Colonic mucosa (tissue), 4 donors: ENCODE measurements at regions not wholly inside any gene's neighbourhood (a gene's known extent, or its start where the extent isn't known, plus 50 kb on each side); places are given as distances from the start of the nearest gene placed in this dataset.

Experiments used
- DNase-seq: peaks from one replicate; pipeline ENCODE4 v3.0.0-alpha.2; 2020
- H3K27ac ChIP-seq: fragments of 200-600 bp; one replicate; pipeline ENCODE4 v1.8.0; 2021
- H3K27me3 ChIP-seq: fragments of 200-600 bp; one replicate; pipeline ENCODE4 v1.8.0; 2021
- H3K36me3 ChIP-seq: fragments of 200-600 bp; one replicate; pipeline ENCODE4 v1.8.0; 2021
- H3K4me1 ChIP-seq: fragments of 200-600 bp; one replicate; pipeline ENCODE4 v1.8.0; 2021; ENCODE audit warnings: mild to moderate bottlenecking
- H3K4me3 ChIP-seq: fragments of 200-600 bp; one replicate; pipeline ENCODE4 v1.8.0; 2021
- H3K9ac ChIP-seq, 2 donors: one replicate each; pipeline ENCODE4 v1.7.0; 2013; ENCODE audit warnings: control low read depth in 2 of 2, low read depth in 2 of 2, low read length in 2 of 2
- H3K9me3 ChIP-seq: fragments of 200-600 bp; one replicate; pipeline ENCODE4 v1.8.0; 2021
- CTCF ChIP-seq: fragments of 200-600 bp; IDR thresholded peaks from one replicate; pipeline ENCODE4 v1.8.0; 2022; ENCODE audit warnings: antibody characterized with exemption, mild to moderate bottlenecking
- intact Hi-C: fragments of 100-400 bp; cut with DNase I; formaldehyde crosslinking; loops from one replicate; pipeline ENCODE4 v1.14.1; 2022
- donor health status: healthy.
- donor health status: DM: no; HTN: no; CAD: no.
- donor health status: DM: no; HTN: no; CAD: no.

- H3K36me3 ChIP-seq, result no peaks in the 10 kb centered on the region
- TF ChIP-seq CTCF, result no peak
- DNase-seq, result no peak
- no peak overlapping the region for H3K9ac ChIP-seq
- H3K4me3 ChIP-seq, result no peak overlapping the region
- no peaks in the 10 kb centered on the region for H3K9me3 ChIP-seq
- intact Hi-C loops, result no loop called here
- no peak overlapping the region for H3K27ac ChIP-seq
- H3K4me1 ChIP-seq, result no peaks in the 10 kb centered on the region
- H3K27me3 ChIP-seq, result no peaks in the 10 kb centered on the region
Measured at GRCh38 chr5:77139001-77139400, 51.9 kb upstream of the ZBED3 start.
